ENCODE measurements at regions not wholly inside any gene's neighbourhood (a gene's known extent, or its start where the extent isn't known, plus 50 kb on each side); places are given as distances from the start of the nearest gene placed in this dataset.
A peak's percentile ranks its signal among the peaks of the same experiment; 100 is the strongest.

DNA sequence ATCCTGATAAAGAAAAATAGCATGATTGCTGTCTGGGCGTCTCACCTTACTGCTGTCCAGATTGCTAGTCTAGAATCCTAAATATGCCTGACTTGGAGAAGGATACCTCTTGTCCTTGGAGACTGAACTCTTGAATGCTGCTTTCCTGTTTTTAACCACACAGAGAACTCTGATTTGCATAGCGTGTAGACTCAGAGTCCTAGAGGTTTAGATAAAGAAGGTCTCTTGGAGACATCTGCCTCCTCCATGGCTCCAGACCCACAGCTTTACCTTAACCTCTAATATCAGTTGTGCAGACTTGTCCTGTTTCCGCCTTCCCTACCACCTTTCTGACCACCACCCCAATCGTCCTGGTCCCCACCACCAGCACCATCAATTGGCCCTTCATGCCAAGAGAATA, 292.6 kb upstream of the CYRIA start:
- H3K4me3 ChIP-seq (ENCODE audit: low read depth, low read length): no peak overlapping the region
- DNase-seq: no peak
- H3K27ac ChIP-seq: no peak overlapping the region
- TF ChIP-seq, protein P1, sequence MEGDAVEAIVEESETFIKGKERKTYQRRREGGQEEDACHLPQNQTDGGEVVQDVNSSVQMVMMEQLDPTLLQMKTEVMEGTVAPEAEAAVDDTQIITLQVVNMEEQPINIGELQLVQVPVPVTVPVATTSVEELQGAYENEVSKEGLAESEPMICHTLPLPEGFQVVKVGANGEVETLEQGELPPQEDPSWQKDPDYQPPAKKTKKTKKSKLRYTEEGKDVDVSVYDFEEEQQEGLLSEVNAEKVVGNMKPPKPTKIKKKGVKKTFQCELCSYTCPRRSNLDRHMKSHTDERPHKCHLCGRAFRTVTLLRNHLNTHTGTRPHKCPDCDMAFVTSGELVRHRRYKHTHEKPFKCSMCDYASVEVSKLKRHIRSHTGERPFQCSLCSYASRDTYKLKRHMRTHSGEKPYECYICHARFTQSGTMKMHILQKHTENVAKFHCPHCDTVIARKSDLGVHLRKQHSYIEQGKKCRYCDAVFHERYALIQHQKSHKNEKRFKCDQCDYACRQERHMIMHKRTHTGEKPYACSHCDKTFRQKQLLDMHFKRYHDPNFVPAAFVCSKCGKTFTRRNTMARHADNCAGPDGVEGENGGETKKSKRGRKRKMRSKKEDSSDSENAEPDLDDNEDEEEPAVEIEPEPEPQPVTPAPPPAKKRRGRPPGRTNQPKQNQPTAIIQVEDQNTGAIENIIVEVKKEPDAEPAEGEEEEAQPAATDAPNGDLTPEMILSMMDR (IDR thresholded peaks at IDR 0.05; ENCODE audit: low read depth, low read length): no peak
- H3K36me3 ChIP-seq: no peaks in the 10 kb centered on the region
- H3K27me3 ChIP-seq (ENCODE audit: insufficient read depth, low read depth, severe bottlenecking): no peaks in the 10 kb centered on the region
- H3K9me3 ChIP-seq (ENCODE audit: severe bottlenecking): no peaks in the 10 kb centered on the region

DNA sequence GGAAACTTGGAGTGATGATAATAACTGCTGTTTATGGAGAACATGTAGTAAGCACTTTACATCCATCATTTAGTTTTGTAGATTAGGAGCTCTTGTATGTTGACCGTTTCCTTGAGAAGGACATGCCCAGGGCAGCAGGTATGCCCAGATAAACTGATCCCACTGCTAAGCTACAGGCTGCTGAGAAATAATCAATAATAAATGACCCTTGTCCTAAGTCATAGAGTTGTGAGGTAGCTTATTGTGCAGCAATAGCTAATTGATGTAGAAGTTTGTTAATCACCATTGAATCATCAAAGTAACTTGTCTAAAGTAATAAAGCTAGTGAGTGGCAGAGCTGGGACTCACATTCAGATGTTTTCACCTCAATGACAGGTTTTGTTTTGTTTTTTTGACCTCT, 287.2 kb upstream of the CYRIA start:
- Histone ChIP-seq H3K4me3 (ENCODE audit: low read depth, low read length) (no peak overlapping the region), H3K36me3 (no peaks in the 10 kb centered on the region), H3K9me3 (ENCODE audit: severe bottlenecking) (no peaks in the 10 kb centered on the region), H3K27me3 (ENCODE audit: insufficient read depth, low read depth, severe bottlenecking) (no peaks in the 10 kb centered on the region), H3K27ac (no peak overlapping the region)
- TF ChIP-seq, protein P1 (IDR thresholded peaks at IDR 0.05; ENCODE audit: low read depth, low read length): no peak
- no peak for DNase-seq

DNA sequence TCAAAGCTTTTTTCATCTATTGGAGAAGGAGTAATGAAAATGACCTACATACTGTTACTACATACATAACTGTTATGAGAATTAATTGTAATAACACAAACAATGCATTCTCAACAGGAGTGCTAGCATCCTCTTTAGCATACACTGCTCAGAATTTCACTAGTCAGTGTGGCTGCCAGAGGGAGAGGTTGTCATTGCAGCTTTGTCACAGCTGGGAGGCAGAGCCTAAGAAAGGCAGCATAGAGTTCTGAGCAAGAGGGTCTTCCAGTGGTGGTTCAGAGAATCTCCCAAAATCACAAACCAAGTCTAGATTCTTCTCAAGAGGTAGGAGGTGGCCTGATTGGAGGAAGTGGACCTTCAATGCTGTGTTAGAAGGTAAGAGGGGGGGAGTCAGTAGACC, 286.7 kb upstream of the CYRIA start:
- Histone ChIP-seq H3K36me3 (no peaks in the 10 kb centered on the region), H3K27ac (no peak overlapping the region), H3K27me3 (ENCODE audit: insufficient read depth, low read depth, severe bottlenecking) (no peaks in the 10 kb centered on the region), H3K9me3 (ENCODE audit: severe bottlenecking) (no peaks in the 10 kb centered on the region), H3K4me3 (ENCODE audit: low read depth, low read length) (no peak overlapping the region)
- TF ChIP-seq, protein P1 (IDR thresholded peaks at IDR 0.05; ENCODE audit: low read depth, low read length): no peak
- DNase-seq: no peak

DNA sequence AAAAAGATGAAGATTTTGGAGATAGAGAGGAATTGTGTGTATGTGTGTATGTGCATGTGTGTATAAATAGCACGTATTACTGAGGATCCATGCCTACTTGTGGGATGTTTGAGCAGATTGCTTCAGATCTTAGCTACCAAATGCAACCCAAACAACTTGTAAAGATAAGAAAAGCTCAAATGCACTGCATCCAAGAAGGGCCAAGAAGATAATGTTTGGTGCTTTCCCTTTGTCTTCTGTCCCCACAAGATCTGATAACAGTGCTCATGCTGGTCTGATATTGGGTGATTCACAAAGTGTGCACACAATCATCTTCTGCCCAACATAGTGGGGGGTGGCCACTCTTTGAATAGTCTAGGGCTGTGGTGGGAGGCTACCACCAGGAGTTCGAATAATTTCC, 284.8 kb upstream of the CYRIA start:
- Histone ChIP-seq H3K4me3 (ENCODE audit: low read depth, low read length) (no peak overlapping the region), H3K36me3 (no peaks in the 10 kb centered on the region)

DNA sequence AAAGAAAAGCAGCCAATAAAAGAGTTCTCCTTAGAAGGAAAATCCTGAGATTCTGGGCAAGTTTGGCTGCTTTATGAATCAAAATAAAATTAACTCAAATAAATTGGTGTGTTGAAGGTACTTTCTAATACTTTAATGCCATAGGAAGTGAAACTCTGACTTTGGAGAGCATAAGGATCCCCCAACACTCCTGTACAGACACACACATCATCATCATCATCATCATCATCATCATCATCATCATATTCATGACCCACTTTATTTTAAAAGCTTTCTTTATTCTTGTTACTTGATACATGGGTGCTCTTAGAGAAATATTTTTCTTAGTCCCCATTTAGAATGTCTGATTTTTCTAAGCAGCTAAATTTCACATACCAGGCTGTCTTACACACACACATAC, 283.1 kb upstream of the CYRIA start:
- Histone ChIP-seq H3K36me3 (no peaks in the 10 kb centered on the region), H3K27ac (peak overlapping the region; percentile 80), H3K4me3 (ENCODE audit: low read depth, low read length) (no peak overlapping the region), H3K27me3 (ENCODE audit: insufficient read depth, low read depth, severe bottlenecking) (no peaks in the 10 kb centered on the region), H3K9me3 (ENCODE audit: severe bottlenecking) (no peaks in the 10 kb centered on the region)
- no peak for DNase-seq
- TF ChIP-seq, protein P1 (IDR thresholded peaks at IDR 0.05; ENCODE audit: low read depth, low read length): no peak

More for the DNA sequence above, 284.8 kb upstream of the CYRIA start:
- TF ChIP-seq, protein P1 (IDR thresholded peaks at IDR 0.05; ENCODE audit: low read depth, low read length): no peak
- no peak overlapping the region for H3K27ac ChIP-seq
- no peaks in the 10 kb centered on the region for H3K9me3 ChIP-seq (ENCODE audit: severe bottlenecking)
- H3K27me3 ChIP-seq (ENCODE audit: insufficient read depth, low read depth, severe bottlenecking): no peaks in the 10 kb centered on the region
- no peak for DNase-seq

DNA sequence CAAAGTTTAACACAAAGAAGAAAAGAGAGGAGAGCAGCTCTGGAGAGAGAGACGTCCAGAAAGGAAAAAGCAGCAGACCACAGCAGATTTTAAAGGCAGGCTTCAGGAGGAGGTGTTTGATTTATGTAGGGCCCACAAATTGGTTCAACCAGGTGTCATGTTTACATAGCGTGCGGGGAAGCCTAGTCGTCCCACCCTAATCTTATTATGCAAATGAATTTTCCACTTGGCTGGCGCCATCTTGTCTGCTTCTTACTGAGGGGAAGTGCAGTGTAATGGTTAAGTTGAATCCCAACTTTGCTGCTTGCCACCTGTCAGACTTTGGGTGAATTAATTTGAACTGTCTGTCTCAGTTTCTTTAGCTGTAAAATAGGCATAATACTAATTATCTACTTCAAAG, 282.4 kb upstream of the CYRIA start:
- Histone ChIP-seq H3K27me3 (ENCODE audit: insufficient read depth, low read depth, severe bottlenecking) (no peaks in the 10 kb centered on the region), H3K4me3 (ENCODE audit: low read depth, low read length) (no peak overlapping the region), H3K27ac (peak overlapping the region; percentile 80), H3K9me3 (ENCODE audit: severe bottlenecking) (no peaks in the 10 kb centered on the region), H3K36me3 (no peaks in the 10 kb centered on the region)
- DNase-seq: peak; percentile 90
- TF ChIP-seq, protein P1 (IDR thresholded peaks at IDR 0.05; ENCODE audit: low read depth, low read length): no peak

Data from WERI-Rb-1 (cell line).